NCI-H2107 treated with DMSO at 0.1 percent for 48 hours (cell line): ENCODE measurements at regions not wholly inside any gene's neighbourhood (a gene's known extent, or its start where the extent isn't known, plus 50 kb on each side); places are given as distances from the start of the nearest gene placed in this dataset.
A peak's percentile ranks its signal among the peaks of the same experiment; 100 is the strongest.

ENCODE experiments used
- DNase-seq: peaks from one replicate; lab custom pipeline; 2025; ENCODE audit not compliant: unreplicated experiment; lab: John Stamatoyannopoulos, UW

- no peak for DNase-seq
Observed at GRCh38 chr14:101130861-101131260, 227.3 kb upstream of the RTL1 start.

DNA sequence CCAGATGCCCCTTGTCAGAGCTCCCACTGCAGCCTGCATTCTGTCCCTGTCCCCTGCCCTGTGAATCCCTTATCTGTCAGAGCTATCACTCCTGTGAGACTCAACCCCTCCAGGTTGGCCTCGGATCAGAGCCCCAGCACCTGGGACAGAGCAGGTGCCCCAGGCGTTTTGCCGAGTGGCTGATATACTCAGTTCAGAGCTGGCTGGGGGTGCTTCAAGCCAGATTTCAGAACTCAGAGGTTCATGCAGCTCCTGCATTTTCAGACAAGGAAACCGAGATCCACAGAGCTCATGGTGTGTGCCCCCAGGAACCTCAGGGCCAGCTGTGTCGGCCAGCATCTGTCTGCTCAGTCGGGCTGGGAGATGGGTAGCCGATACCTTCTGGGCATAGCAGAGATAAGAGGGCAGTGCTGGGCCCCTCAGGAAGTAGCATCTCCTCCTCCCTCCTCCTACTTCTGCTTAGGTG lies 228.0 kb upstream of the RTL1 start:
- DNase-seq, result no peak

DNA sequence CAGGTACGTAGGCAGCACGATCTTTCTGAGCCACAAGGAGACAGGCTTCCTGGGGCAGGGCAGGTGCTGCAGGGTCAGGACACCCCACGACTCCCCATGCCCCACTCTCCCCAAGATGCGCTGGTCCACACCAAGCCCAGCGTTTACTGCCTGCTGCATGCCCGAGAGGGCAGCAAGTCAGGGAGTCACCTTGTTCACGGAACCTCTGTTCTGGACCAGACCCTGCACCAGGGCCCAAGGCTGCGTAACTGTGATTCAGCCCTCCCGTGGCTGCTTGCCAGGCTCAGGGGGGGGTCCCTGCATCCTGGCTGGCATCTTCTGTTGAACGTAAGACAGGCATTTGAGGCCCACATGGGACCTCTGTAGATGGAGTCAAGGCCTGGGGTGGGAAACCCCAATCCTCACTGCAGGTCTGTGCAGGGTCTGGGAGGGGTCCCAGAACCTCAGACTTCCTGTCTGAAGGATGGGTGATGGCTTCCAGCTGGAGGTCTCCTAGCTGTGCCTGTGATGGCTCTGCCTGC lies 228.6 kb upstream of the RTL1 start:
- no peak for DNase-seq

DNA sequence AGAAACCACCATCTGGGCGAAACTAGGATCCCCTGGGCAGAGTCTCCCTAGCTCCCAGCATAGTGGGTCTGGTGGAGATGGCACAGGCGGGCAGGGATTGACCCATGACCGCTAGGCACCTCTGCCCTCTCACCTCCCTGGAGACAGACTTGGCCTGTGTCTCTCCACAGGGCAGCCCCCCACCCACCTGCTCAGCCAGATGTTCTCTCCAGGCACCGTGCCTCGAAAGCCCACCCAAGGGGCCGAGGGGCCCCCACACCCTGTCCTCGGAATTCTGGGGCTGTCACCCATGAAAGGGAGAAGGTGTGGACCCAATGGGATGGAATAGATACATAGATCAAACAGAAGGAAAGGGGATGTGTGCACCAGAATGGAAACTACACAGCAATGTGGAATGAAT lies 229.1 kb upstream of the RTL1 start:
- DNase-seq, result no peak

GRCh38 chr14:101133068-101133467 lies 229.5 kb upstream of the RTL1 start:
- DNase-seq, result no peak

DNA sequence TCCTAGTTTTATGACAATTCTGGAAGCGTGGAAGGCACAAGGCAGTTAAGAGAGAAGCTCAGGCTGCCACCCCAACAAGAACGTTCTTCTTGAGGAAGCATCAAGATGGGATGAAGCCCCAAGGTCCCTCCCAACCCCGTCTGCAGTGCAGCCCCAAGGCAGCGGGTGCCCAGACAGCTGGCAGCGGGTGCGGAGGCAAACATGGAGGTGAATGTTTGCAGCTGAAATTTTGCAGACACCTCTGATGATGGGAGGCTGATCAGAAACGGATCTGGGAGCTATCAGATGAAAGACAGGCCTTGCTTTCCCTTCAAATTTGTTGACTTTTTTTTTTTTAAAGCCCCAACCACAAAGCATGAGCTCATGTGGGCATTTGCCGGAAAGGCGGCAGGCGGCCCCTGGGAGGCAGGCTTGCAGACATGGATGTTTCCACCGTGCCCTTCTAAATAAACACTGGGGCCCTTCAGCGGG lies 230.7 kb upstream of the RTL1 start:
- DNase-seq, result no peak

DNA sequence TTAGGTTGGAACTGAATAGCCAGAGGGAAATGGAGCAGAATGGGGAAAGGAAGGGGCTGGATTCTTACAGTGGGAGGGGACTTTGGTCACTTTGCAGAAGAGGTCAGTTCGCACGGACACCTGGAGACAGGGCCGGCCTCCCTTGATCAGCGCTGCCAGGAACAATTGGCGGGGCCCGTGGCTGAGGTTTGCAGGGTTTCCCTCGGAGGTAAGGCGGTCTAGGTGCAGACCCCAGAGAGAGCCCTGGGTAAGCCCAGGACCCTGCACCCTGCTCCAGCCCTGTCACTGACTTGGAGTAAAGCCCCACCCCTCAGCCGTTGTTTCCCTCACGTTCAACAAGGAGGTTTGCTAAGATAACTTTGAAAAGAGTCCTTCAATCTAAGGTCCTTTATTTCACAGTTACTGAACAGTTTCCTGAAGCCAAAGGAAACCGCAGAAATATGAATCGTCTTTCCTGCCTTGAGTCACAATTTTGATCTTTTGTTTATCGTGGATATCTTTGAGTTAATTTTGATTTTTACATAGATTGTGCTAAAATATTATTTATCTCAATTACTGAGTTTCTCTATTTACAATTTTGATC lies 231.4 kb upstream of the RTL1 start:
- no peak for DNase-seq

DNA sequence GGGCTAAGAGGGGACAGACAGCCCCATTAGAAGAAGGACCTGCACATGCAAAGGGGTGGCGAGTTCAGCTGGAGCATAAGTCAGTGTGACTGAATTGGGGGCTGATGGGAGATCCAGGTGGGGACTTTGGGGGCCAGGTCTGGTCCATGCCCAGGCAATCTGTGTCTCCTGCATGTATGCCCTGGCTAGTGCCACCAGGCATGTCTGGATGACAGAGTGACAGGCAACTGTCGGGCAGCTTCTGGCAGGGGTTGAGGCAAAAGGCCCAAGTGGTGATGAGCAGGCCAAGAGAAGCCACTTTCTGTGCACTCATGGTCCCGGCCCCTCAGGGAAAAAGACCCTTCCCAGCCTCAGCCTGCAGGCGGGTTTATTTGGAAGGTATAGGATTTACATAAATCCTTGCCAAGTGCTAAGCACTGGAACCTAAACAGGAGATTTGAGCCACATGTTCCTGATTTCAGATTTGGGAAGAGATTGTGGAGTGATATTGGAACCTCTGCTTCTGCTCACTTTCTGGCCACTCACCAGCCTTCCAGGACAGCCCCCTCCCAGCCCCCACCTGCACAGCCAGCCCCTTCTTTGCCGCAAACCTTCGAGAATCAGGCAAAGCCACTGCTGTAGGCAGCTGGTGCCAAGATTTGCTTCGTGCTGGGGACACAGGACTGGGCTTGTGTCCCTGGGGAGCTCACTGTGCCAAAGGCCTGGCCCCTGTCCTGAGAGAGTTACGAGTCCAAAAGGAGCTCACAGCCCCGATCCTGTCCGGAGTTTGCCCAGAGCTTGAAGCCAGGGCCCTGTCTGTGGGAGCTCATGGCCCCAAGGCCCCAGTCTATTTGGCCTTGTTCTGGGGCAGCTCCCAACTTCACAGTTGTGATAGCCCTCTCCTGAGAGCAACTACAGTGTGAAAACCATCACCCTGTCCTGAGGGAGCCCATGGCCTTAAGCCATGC lies 232.5 kb upstream of the RTL1 start:
- no peak for DNase-seq

- DNase-seq, result no peak
Observed at GRCh38 chr14:101137234-101137633, 233.7 kb upstream of the RTL1 start.

DNA sequence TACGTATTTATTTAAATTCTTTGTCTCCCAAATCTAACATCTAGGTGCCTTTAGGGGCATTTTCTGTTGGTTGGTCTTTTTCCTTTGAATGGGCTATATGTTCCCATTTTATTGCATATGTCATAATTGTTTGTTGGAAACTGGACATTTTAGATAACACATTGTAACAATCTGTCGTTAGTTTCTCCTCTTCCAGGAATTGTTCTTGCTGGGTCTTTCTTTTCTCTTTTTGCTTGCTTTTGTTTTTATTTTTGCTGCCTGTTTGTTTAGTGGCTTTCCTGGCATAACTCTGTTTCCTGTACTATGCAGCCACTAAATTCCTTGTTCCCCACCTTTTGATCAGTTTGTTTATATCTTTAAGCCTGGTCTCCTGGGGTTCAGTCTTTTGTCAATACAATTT lies 244.3 kb upstream of the RTL1 start:
- DNase-seq, result no peak

DNA sequence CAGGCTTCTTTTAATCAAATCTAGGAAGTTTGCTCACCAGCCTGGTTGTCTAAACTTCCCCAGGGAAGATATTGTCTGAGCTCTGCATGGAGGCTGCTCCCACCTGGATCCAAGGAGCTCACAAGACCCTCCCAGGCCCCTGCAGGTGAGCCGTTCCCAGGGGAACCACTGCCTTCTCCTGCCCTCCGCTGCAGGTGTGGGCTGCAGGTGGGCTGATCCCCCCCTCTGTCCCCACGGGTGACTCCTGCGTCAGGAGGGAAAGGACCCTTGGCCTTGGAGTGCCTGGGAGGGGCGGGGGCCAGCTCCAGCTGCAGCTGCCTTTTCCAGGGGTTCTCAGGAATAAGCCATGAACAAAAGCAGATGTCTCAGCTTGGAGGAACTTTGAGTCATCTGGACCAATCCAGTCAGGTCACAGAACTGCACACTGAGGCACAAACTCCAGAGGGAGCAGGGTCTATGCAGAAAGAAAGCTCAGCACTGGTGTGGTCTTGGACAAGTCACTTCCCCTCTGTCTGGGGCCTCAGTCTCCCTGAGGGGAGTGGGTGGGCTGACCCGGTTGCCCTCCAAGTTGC lies 246.6 kb upstream of the RTL1 start:
- DNase-seq, result no peak

DNA sequence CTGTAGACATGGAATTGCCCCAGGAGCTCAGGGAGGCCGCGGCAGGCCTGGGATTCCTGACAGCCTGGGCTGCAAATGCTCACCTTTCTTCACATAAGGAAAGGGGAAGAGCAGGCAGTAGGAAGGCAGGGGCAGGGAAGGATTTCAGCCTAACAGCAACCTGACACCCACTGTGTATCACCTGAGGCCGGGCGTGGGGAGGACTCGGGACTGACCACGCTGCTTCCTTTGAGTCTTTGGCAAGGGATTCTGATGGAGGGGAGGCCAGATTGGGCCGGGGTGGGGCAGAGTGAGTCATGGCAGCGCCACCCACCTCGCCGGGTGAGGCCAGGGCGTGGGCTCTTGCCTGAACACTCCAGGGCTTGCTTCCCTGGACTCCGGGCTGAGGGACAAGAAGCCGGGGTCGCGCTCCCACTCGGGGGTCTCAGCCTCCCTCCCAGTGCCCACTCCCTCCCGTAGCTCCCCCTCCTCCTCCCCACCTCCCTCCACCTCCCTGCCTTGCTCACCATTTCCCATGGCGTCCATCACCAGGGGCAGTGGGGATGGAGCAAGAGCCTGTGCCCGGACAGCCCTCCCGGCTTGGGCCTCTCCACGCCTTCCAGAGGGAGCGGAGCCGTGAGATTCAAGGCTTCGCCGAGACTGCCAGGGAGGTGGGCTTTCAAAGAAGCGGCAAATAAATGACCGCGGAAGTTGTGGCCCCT lies 247.9 kb upstream of the RTL1 start:
- DNase-seq, result no peak

DNA sequence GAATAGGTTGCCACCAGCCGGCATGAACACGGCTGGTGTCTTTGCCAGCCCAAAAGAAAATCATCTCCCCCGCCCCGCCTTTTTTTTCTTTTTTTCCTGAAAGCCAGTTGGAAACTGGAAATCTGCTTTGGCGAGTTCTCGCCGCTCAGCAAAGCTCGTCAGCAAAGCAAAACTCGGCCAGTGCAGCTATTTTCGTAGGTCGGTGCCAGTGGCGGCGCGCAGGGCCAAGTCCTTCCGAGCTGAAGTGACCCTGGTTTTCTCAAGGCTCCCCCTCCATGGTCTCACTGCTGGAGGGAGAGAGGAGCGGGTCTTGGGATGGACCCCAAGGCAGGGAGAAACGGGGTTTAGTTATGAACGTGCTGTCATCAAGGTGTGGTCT lies 248.4 kb upstream of the RTL1 start:
- no peak for DNase-seq

DNA sequence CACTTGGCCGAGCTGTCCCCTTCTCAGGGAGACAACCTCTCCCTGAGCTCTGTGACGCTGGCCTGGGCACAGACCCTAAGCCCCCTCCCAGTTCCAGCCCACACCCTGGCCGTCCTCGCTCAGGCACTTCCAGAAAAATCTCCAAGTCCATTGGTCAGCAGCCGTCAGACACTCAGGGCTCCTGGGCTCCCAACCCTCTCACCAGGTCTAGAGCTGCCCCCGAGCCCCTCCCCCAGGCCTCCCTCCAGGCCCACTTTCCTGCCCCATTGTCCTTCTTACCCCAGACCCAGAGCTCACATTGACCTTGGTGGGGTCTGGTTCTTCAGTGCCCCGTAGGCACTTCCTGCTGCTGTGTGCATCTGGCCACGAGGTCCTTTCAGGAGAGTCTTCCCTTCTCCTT lies 249.3 kb upstream of the RTL1 start:
- no peak for DNase-seq

- no peak for DNase-seq
Observed at GRCh38 chr14:101153691-101154090, 250.2 kb upstream of the RTL1 start.

DNA sequence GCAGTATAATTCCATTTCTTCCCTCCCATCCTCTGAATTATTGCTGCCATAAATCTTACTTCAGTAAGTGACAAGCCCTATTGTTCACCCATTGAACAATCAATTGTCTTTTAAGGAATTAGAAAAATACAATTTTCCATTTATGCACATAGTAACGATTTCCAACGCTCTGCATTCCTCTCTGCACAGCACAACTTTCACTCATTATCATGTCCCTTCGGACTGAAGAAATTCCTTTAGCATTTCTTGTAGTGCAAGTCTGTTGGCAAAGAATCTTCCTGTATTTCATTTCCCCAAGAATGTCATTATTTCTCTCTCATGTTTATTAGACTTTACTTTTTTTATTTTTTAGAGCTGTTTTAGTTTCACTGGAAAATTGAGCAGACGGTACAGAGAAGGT lies 252.1 kb upstream of the RTL1 start:
- no peak for DNase-seq

DNA sequence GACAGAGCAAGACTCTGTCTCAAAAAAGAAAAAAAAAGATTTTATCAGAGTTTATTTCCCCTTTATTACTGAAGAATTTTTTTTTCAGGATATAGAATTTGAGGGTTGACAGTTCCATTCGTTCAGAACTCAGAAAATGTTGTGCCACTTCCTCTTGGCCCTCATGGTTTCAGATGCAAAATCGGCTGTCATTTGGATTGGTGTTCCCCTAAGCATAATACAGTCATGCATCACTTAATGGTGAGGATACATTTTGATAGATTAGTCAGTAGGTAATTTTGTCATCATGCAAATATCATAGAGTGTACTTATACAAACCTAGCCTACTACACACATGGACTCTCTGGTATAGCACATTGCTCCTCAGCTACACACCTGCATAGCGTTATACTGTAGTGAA lies 263.9 kb upstream of the RTL1 start:
- no peak for DNase-seq

- DNase-seq, result no peak
Observed at GRCh38 chr14:101169267-101169666, 265.7 kb upstream of the RTL1 start.

- no peak for DNase-seq
Observed at GRCh38 chr14:101171650-101172049, 268.1 kb upstream of the RTL1 start.

DNA sequence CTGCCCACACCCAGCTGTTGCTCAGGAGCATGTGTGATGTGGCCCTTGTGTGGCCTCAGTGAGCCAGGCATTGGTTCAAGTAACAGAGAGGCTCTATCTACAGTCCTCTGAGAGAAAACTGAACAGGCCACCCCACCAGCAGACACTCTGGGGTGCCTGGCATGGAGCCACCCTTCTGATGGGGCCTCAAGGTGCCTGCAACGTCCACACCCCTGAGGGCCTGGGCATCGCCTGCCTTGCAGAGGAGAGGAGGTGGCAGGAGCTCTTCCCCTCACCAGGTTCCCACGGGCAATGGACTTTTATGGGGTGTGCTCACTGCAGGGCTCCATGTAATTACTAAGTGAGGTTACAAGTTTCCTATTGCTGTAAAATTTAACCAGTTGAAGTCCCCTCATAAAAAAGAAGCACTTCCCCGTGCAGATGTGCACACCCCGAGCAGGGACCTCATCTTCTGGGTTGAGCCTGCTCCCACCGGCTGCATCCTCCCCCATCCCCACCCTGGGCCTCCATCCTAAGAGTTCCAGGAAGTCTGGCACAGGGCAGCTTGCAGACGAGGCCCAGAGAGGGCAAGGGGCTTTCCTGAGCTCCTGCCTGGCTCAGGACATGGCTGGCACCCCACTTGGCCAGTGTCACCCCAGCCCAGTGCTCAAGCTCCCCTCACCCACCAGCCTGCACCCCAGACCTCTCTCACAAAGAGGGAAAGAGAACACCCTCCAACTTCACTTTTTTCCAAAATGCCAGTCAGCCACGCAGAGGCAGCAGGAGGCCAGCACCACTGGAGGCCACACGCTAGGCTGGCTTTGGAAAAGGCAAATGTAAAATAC lies 270.4 kb upstream of the RTL1 start:
- DNase-seq, result peak; percentile 32

GRCh38 chr14:101174522-101174838 lies 271.0 kb upstream of the RTL1 start:
- peak; percentile 95 for DNase-seq
